Right lobe of liver (tissue), 4 donors: ENCODE measurements at regions not wholly inside any gene's neighbourhood (a gene's known extent, or its start where the extent isn't known, plus 50 kb on each side); places are given as distances from the start of the nearest gene placed in this dataset.

Experiments
- CTCF ChIP-seq, 4 donors: fragments of 200-600 bp in 3 of 4; fragments of 450-650 bp in 1 of 4; IDR thresholded peaks; one replicate each; pipeline versions ENCODE4 v1.5.1 to v1.8.0; 2016 to 2022; ENCODE audit warnings: antibody characterized with exemption in 4 of 4, mild to moderate bottlenecking in 2 of 4
- POLR2A ChIP-seq: fragments of 450-650 bp; IDR thresholded peaks from one replicate; pipeline ENCODE4 v1.6.1; 2017; ENCODE audit warnings: antibody characterized with exemption, mild to moderate bottlenecking
- donor health status: DM: no; HTN: no; CAD: no.
- donor health status: DM: no; HTN: no; CAD: no.
- donor health status: DM: no; HTN: yes; CAD: no.

GRCh38 chr5:102130386-102130785, 165.7 kb downstream of the SLCO4C1 start:
- TF ChIP-seq CTCF (IDR thresholded peaks at IDR 0.05) (no peak), POLR2A (no peak)
